ENCODE measurements at regions not wholly inside any gene's neighbourhood (a gene's known extent, or its start where the extent isn't known, plus 50 kb on each side); places are given as distances from the start of the nearest gene placed in this dataset.

DNA sequence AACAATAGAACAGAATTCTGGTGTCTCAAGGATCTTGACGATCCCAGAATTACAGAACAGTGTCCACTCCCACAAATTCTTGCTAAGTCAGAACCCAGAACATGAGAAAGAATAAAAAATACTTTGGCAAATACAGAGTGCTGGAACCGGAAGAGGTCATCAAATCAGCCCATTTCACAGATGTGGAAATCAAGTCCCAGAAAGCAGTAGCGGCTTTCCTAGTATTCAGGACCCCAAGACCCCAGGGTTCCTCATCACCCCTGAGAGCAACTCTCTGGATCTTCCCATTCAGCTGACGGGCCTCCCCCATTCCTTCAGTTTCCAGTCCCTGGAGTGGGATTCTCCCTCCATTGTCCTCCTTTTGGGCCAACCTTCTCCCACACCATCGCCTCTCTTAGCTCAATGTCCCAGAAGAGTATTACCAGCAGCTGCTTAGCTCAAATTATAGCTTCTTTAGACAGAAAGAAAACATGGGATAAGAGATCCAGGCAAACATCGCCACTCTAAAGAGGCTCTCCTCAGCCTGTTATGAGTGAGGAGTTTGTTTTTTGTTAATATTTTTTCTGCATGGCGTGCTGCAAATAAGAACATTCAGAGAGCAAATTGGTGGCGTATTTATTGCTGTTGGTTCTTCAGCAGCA, 268.3 kb downstream of the MN1 start:
- DNase-seq, result no peak

DNA sequence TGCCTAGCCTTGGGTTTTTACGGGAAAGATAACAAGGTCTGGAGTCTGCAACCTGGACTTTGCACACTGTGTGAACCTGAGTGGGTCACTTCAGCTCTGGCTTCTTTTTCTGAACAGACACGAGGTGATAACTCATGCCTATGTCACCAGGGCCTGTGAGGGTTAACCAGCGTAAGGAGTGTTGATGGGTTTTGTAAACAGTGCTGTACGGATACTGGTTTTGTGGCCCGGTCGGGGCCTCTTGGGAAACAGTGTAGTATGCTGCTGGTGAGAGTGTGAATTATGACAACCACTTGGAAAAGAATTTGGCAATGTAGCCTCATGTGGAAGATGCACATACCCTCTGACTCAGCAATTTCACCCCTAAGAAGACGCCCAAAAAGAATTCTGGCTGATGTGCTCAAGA, 266.8 kb downstream of the MN1 start:
- DNase-seq, result no peak

DNA sequence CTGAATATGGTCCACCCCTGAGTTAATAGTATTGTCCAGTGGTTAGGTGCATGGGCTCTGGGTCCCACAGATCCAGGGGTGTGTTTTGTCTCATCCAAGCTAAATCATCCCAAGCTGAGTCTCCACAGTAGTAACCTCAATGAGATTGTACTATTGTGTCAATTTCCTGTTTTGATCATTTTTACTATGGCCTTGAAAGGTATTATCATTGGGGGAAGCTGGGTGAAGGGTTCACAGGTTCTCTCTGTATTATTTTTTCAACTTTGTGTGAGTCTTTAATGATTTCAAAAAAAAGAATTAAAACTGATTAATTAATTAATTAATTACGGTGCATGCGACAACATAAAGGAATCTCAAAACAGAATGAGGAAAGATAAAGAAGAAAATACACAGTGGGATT, 266.1 kb downstream of the MN1 start:
- DNase-seq, result no peak

DNA sequence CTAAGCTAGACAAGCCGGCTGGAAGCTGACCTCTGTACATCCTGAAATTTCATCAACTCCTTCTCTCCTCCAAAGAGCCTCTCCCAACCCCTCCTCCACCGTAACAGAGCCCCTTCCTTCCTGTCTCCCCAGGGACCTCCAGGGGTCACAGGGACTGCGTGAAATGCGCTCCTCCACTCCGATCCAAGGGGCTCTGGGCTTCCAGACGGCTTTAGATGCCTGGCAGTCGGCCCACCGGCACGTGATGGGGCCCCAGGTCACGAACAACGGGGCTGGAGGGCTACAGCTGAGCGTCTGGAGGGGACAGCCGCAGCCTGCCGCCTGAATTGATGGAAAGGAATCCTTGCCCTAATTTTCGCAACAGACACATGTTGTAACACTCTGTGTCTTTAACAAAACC, 264.1 kb downstream of the MN1 start:
- DNase-seq, result no peak

DNA sequence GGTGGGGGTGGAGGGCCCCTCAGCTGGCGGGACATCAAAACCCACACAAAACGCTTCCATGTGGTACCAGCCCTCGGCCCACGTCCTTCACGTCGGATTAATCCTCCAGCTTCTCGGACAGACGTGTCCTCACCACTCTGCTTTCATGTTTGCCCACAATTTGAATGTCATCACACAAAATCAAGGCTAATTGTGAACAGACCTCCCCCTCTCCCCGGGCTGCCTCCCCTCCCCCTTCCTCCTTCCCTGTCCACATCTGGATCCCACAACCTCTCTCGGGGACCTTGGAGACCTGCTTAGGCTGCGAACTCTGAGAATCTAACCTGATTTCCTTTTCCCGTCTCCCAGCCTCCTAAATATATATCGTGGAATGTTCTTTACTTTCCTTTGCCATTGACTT, 262.9 kb downstream of the MN1 start:
- DNase-seq, result no peak

DNA sequence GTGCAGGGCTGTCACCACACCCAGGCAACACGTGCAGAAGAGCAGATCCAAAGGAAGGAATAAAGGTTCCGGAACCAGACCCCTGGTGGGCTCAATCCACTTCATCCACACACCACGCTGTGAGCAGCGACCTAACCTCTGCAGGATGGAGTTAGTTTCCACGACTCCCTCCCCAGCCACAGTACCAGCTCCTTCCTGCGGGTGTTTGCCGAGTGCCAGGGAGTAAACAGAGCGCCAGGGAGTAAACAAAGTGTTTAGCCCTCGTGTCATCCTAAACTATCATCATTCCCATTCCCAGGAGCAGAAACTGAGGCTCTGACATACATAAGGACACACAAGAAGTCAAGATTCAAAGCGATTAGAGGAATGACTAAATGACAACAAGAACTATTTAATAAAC, 261.3 kb downstream of the MN1 start:
- no peak for DNase-seq

DNA sequence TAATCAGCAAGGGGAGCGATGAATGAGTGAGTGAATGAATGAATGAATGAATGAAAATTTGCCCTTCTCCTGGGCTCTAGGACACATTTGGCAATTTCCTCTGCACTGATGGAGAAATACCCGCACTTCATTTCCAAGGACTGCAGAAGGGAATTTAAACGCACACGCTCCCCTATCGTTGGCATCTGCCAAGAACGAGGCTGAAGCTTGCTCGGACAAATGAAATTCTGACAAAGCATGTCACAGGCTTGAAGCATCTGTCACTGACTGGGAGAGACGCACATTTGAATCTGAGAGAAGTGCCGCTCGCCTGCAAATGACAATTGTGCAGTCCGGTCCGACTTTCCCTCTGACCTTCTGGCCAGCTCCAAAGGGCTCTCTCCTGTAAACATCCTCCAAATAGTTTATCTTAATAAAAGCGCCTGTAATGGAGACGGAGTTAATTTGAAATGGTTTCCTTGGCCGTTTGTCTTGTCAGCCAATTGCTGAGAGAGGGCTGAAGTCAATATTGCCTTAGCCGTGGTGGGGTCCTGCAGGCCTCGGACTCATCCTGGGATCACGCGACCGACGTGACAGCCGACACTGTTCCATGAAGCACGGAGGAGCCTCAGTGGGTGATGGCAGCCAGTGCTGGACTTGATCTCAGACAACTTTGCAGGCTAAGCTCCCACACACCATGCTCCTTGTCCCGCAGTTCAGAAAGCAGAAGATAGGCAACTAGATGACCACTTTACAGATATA, 260.7 kb downstream of the MN1 start:
- DNase-seq, result no peak

DNA sequence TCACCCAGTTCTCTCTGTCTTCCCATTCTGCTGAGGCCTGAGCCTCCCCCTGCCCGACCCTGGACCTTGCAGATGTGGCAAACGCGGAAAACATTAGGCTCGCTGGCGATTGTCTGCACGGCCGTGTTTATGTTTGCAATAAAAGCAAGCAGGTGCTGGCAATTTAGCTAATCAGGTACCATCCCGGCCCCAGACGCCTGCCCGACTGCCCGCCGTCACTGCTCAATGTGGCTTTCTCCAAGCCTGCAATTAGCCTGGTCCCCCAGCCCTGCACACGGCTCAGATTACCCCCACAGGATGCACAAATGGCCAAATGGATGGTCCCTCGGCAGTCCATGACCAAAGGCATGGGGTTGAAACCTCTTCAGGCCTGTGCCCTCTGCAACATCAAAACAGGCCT, 259.7 kb downstream of the MN1 start:
- DNase-seq, result no peak

DNA sequence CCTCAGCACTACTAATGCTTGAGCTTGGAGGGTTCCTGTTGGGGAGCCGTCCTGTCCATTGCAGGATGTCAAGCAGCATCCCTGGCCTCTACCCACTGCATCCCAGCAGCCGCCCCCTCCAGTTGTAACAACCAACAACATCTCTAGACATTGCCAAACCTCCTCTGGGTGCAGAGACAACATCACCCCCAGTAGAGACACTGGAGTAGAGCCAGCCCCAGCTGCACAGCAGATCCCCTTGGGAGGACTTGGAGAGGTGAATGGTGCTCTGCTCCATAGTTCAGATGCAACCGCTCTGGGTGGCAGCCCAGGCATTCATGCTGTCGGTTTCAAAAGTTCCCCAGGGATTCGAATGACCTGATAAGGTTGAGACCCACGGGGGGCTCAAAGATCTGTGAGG, 259.0 kb downstream of the MN1 start:
- DNase-seq, result no peak

DNA sequence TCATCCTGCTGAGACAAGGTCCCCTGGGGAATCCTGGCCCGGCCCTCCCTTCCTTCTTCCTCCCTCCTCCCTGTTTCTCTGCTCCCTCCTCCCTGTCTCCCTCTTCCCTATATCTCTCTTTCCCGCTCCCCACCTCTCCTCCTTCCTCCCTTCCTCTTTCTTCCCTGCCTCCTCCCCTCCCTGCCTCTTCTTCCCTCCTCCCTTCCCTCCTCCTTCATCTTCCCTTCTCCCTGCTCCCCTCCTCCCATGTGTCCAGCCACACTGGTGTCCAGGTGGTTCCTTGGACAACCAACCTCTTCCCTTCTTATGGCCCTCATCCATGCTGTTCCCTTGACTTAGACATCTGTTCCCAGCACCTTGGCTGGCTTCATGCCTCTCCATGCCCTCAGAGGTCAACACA, 258.1 kb downstream of the MN1 start:
- DNase-seq, result no peak

DNA sequence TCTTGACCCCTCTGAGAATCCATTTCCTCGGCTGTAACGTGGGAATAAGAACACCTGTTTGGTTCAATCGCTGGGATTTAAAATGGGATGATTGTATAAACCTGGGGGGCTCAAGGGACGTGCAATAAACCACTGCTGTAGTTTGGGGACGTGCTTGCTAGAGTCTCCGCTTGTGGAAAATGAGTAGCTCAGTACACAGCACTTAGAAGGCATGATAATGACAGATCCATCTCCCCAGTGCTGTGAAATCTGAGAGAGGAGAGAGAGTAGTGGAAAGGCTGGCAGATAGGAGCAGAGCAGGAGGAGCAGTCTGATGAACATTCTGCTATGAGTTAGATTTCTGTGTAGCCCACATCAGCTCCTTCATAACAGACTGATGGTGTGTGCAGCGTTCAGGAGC, 256.5 kb downstream of the MN1 start:
- DNase-seq, result no peak

DNA sequence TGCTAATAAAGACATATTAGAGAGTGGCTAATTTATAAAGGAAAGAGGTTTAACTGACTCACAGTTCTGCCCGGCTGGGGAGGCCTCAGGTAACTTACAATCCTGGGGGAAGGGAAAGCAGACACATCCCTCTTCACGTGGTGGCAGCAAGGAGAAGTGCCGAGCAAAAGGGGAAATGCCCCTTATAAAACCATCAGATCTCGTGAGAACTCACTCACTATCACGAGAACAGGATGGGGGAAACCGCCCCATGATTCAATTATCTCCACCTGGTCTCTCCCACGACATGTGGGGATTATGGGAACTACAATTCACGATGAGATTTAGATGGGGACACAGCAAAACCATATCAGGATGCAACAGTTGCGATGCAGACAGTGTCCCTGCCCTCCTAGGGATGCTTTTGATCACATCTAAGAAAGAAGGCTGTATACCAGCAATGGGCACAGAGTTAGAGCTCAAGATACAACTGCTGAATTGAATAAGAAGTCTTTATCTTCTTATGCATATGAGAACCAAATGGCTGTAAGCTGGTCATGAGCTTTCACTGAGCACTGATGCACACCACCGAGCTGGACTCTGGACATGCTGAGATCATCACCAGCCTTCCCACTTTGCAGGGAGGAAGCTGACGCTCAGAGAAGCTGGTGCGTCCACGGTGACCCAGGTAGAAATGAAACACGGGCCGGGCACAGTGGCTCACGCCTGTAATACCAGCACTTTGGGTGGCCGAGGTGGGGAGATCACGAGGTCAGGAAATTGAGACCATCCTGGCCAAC, 255.2 kb downstream of the MN1 start:
- no peak for DNase-seq

DNA sequence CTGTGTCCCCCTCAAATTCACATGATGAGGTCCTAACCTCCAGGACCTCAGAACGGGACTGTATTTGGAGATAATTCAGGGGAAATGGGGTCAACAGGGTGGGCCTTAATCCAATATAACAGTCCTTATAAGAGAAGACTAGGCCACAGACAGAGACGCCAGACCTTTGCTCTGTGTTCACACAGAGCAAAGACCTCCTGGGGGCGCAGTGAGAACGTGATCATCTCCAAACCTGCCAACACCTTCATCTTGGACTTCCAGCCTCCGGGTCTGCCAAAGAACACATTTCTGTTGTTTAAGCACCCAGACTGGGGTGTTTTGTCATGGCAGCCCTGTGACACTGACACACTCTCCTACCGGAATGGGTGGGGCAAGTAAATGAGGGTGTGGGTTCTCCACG, 250.2 kb downstream of the MN1 start:
- DNase-seq, result no peak

DNA sequence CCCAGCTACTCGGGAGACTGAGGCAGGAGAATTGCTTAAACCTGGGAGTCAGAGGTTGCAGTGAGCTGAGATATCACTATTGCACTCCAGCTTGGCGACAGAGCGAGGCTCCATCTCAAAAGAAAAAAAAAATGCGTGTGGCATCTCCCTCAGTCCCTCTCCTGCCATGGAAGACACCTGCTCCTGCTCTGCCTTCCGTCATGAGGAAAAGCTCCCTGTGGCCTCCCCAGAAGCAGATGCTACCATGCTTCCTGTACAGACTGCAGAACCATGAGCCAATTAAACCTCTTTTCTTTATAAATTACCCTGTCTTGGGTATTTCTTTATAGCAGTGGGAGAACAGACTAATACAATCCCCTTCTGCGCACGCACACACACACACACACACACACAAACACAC, 249.4 kb downstream of the MN1 start:
- no peak for DNase-seq

DNA sequence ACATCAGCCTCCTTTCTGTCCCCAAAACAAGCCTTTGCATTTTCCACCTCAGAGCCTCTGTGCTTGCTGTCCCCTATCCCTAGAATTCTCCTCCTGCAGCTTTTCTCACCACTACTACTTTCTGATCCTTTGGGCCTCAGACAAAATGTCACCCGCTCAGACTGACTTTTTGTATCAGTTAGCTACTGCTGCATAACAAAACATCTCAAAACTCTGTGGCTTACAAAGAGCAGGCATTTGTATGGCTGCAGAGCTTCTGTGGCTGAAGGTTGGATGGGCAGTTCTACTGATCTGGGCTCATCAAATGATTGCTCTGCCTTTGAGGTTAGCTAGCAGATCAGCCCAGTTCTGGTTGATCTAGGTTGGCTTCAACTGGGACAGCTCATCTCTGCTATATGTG, 248.7 kb downstream of the MN1 start:
- no peak for DNase-seq

DNA sequence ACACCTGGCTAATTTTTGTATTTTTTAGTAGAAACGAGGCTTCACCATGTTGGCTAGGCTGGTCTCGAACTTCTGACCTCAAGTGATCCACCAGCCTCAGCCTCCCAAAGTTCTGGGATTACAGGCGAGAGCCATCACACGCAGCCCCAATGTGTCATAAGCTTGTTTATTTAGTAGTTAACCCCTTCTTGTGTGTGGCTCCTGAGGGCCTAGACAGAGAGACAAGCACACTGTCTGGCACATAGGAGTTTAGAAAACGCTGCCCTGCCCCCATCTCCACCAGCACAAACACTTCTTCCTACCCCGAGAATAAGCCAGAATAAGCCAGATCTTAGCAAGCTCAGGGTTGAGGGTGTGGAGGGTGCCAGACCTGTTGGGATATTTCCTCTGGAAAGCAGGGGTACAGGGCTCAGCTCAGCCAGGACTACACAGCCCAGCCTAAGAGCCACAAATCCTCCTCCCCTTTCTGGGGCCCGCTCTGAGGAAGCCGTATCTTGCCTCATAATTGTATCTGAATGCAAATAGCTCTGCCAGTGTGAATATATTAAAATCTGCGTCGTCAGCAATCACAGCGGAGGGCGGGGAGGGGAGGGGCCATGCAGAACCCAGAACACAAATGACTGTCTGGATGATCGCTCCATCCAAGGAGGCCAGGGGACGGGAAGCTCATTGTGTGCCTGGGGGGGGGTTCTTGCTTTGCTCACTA, 247.3 kb downstream of the MN1 start:
- DNase-seq, result no peak

DNA sequence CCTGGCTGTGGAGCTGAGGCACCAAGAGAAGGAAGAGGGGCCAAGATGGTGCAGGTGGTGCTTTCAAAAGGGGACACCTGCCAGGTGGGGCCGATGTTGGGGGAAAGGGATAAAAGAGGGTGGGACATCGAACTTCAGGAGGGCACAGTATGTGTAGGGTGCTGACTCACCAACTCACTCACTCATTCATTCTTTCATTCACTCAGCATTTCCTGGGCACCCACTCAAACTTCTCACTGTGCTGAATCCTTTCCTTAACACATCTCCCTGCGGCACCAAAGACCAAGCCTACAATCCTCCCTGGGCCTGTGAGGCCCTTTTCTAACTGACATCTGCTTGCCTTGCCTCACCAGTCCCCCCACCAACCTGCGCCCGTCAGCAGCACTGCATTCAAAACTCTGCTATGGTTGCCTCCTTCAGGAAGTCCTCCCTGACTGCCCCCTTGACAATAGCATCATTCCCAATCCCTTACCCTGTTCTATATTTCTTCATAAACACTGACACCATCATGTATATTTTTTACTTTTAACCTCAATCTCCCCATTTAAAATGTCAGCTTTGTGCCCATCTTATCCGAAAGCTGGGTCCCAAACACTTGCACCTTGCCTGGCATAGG, 246.6 kb downstream of the MN1 start:
- no peak for DNase-seq

DNA sequence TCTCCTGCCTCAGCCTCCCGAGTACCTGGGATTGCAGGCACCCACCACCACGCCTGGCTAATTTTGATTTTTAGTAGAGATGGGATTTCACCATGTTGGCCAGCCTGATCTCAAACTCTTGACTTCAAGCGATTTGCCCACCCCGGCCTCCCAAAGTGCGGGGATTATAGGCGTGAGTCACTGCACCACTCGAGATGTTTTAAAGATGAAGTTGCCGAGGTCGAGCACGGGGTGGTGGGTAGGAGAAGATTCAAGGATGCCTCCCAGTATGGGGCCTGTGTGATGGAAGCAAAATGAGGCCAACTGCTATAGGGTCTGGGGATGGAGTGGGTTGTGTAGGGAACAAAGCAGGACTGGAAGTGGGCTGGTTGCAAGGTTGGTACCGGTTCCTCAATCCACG, 245.2 kb downstream of the MN1 start:
- DNase-seq, result no peak

DNA sequence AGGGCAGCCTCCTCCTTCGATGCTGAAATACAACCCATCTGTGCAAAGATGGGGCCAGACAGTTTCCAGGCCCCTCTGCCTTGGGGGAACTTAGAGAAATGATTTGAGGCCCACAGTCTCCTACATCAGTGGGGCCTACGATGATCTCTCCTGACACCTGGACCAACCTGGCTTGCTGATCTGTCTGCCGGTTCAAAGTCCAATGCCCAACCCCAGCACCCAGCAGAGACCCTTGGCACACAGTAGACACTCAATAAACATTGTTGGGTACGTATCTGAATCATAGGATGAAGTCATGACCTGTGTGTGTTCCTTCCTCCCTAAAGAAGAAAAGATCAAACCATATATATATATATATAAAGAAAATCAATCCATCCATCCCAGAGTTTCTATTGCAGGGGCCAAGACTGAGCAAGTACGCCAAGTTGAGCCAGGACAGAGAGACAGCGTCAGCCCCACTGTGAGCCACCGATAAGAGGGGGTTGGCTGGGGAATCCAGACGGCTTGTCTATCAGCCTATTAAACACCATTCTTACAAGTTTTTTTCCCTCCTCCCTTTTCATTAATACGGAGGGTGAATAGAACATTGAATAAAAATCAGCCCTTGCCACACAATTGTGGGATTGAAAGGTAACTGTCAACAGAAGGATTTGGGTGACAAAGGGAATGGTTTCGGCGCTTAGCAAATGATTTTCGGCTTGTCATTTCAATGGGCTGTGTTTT, 244.1 kb downstream of the MN1 start:
- no peak for DNase-seq

DNA sequence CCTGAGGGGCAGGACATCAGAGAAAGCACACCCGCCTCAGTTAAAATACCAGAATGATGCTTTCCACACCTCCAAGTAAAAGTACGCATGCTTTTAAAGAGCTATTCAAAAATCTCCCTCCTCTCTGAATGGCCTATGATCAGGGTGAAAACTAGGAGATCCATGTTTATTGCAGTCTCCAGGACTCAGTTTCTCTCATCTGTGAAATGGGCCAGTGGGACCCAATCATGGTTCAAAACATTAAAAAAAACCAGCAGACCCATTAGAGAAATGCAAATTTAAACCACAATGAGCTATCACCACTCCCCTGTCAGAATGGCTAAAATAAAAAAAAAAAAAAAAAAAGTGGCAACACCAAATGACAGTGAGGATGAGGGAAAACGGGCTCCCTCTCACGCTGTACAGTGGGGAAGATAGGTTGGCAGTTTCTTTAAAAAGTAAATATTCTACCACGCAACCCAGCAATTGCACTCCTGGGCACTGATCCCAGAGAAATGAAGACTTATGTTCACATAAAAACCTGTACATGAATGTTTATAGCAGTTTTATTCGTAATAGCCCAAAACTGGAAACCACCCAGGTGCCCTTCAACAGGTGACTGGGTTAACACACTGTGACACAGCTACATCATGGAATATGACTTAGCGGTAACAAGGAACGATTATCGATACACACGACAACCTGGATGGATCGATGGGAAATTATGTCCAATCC, 242.7 kb downstream of the MN1 start:
- no peak for DNase-seq

DNA sequence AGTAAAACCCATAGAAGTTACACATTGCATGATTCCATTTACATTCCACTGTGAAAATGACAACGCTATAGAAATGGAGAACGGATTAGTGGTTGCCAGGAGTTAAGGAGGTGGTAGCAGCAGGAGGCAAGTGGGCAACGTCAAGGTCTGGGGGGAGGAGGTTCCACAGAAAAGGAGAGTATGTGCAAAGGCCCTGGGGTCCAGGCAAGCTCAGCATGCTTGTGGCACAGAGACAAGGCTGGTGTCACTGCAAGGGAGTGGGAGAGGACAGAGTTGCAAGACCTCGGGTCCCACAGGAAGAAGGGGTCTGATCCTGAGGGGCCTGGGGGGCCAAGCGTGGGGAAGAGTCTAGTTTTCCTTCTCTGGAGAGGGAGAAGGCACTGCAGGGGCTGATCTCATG, 240.8 kb downstream of the MN1 start:
- DNase-seq, result no peak

Measured in CD4-positive, alpha-beta T cell treated with Interleukin-17A for 1 hour (primary cell).